SK-N-MC (cell line): ENCODE measurements at regions not wholly inside any gene's neighbourhood (a gene's known extent, or its start where the extent isn't known, plus 50 kb on each side); places are given as distances from the start of the nearest gene placed in this dataset.

ENCODE experiments used
- EZH2 ChIP-seq: fragments of 200-600 bp; sonication (generic); IDR thresholded peaks from one replicate; pipeline ENCODE4 v1.6.1; 2017; ENCODE audit warnings: antibody characterized with exemption
- POLR2AphosphoS5 ChIP-seq: IDR thresholded peaks from 2 replicates; pipeline ENCODE4 v1.6.1; 2012; ENCODE audit warnings: mild to moderate bottlenecking, low read depth, low read length, borderline replicate concordance

DNA sequence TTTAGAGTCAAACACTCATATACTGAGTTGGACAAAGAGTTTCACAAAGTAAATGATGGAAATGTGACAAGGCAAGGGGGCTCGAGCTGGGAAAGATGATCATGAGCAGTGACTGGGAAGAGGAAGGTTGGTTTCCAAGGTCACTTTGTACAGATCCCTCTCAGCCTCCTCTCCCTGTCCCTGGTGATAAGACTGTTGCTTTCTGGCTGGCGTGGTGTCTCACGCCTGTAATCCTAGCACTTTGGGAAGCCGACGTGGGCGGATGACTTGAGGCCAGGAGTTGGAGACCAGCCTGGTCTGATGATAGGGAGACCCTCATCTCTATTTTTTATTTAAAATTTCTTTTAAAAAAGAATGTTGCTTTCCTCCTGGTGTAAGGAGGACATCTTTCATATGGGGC is 65.4 kb upstream of the CALM2 start:
- TF ChIP-seq EZH2 (no peak), POLR2AphosphoS5 (no peak)
